ENCODE measurements at regions not wholly inside any gene's neighbourhood (a gene's known extent, or its start where the extent isn't known, plus 50 kb on each side); places are given as distances from the start of the nearest gene placed in this dataset.
"Not testable (repeated sequence)": the region's sequence is repeated elsewhere in the genome, so short reads cannot be mapped to it uniquely, and the experiment has no call there.

DNA sequence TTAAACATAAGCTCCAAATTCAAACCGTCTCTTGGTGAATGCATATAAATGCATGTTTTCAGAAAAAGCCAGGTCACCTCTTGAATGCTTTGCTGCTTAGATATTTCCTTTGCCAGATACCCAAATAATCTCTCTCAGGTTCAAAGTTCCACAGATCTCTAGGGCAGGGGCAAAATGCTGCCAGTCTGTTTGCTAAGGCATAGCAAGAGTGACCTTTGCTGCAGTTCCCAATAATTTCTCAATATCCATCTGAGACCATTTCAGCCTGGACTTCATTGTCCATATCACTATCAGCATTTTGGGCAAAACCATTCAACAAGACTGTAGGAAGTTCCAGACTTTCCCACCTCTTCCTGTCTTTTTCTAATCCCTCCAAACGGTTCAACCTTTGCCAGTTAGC is 1006.2 kb upstream of the KCND2 start:
- in situ Hi-C loops (cut with MboI; ENCODE audit: low sequenced_read_pairs): loop anchor here (10.0 kb wide), 1 partner anchor 1288 kb away; no protein-coding TSS in a partner anchor
- H3K79me1 ChIP-seq (ENCODE audit: low read depth in 1 of 2, low read length in 2 of 2); H3K14ac ChIP-seq (replicated peaks; ENCODE audit: low read depth, low read length); H4K91ac ChIP-seq (ENCODE audit: insufficient read depth, low read depth, low read length); H2AFZ ChIP-seq (replicated peaks; ENCODE audit: low read length, poor library complexity); H2AK5ac ChIP-seq (ENCODE audit: low read depth, low read length); ATAC-seq (ENCODE audit: low read depth); H4K20me1 ChIP-seq (ENCODE audit: insufficient read depth, low read length); CTCF ChIA-PET; H3K27ac ChIP-seq (ENCODE audit: insufficient read depth, low read length); H2BK5ac ChIP-seq (ENCODE audit: low read depth, low read length, poor library complexity, severe bottlenecking); H3K18ac ChIP-seq (ENCODE audit: low read depth, low read length); DNase-seq; H4K8ac ChIP-seq (ENCODE audit: low read depth in 2 of 2, low read length in 2 of 2); H3K9me1 ChIP-seq (ENCODE audit: insufficient read depth, low read length); POLR2A ChIA-PET (ENCODE audit: unreplicated experiment); H3K36me3 ChIP-seq (ENCODE audit: control insufficient read depth, insufficient read depth, low read length); H3K4me1 ChIP-seq (ENCODE audit: control insufficient read depth, insufficient read depth, low read length); H2AK9ac ChIP-seq (replicated peaks; ENCODE audit: low read depth, low read length, poor library complexity); H3K9ac ChIP-seq (ENCODE audit: low read depth, low read length); H3K4ac ChIP-seq (ENCODE audit: low read depth, low read length); dilution Hi-C loops (cut with HindIII; ENCODE audit: low sequenced_read_pairs, unreplicated experiment); H4K5ac ChIP-seq (ENCODE audit: low read depth, low read length); BruUV-seq (replicated peaks); intact Hi-C loops (cut with micrococcal nuclease); H3K4me3 ChIP-seq (ENCODE audit: insufficient read depth, low read depth, low read length); H2BK20ac ChIP-seq (ENCODE audit: low read depth, low read length); H3K4me2 ChIP-seq (ENCODE audit: low read depth, low read length); H2BK15ac ChIP-seq (ENCODE audit: low read depth, low read length); H3K9me3 ChIP-seq (ENCODE audit: control insufficient read depth, insufficient read depth, low read length); H2BK120ac ChIP-seq (ENCODE audit: low read depth, low read length); H3K27me3 ChIP-seq (ENCODE audit: control insufficient read depth, insufficient read depth, low read length); H3K23ac ChIP-seq (ENCODE audit: low read depth, low read length); H3K56ac ChIP-seq (ENCODE audit: extremely low read depth, insufficient read depth, low read length): not testable (repeated sequence)
- 20% methylated on average over 1 of the region's 2 CpGs; no CpG with 5 or more reads in 1 of the 2 experiments for WGBS, 2 experiments (ENCODE audit: extremely low coverage in 2 of 2, insufficient read length in 1 of 2)

All from IMR-90 (cell line).